Ascending aorta (tissue), 2 donors: ENCODE measurements at regions not wholly inside any gene's neighbourhood (a gene's known extent, or its start where the extent isn't known, plus 50 kb on each side); places are given as distances from the start of the nearest gene placed in this dataset.

Experiments used
- DNase-seq, 2 donors: peaks; one replicate each; pipeline ENCODE4 v3.0.0-alpha.2; 2019; ENCODE audit warnings: low spot score in 2 of 2
- H3K27ac ChIP-seq, 2 donors: fragments of 200-600 bp; sonication (generic); one replicate each; pipeline ENCODE4 v1.5.1; 2016 to 2017; ENCODE audit warnings: mild to moderate bottlenecking in 1 of 2
- H3K27me3 ChIP-seq: fragments of 200-600 bp; sonication (generic); one replicate; pipeline ENCODE4 v1.5.1; 2017
- H3K36me3 ChIP-seq, 2 donors: fragments of 200-600 bp; sonication (generic); one replicate each; pipeline ENCODE4 v1.5.1; 2016
- H3K4me1 ChIP-seq, 2 donors: fragments of 200-600 bp; sonication (generic); one replicate each; pipeline ENCODE4 v1.5.1; 2016 to 2017; ENCODE audit warnings: mild to moderate bottlenecking in 1 of 2
- H3K4me3 ChIP-seq, 2 donors: fragments of 200-600 bp; sonication (generic); one replicate each; pipeline ENCODE4 v1.5.1; 2016 to 2017; ENCODE audit warnings: mild to moderate bottlenecking in 1 of 2
- H3K9me3 ChIP-seq, 2 donors: fragments of 200-600 bp; sonication (generic); one replicate each; pipeline ENCODE4 v1.5.1; 2016
- CTCF ChIP-seq, 3 experiments: fragments of 200-600 bp in 2 of 3; fragments of 450-650 bp in 1 of 3; sonication (generic) in 2 of 3; IDR thresholded peaks; one replicate each; pipeline ENCODE4 v1.5.1; 2016 to 2019; ENCODE audit warnings: antibody characterized with exemption in 3 of 3, mild to moderate bottlenecking in 1 of 3, moderate library complexity in 1 of 3
- intact Hi-C: fragments of 100-400 bp; cut with DNase I; formaldehyde crosslinking; loops from one replicate; pipeline ENCODE4 v1.15.1; 2023

GRCh38 chr13:52906122-52906903, 57.9 kb upstream of the PCDH8 start:
- Histone ChIP-seq H3K9me3 (no peaks in the 10 kb centered on the region), H3K27me3 (no peaks in the 10 kb centered on the region), H3K27ac (no peak overlapping the region), H3K4me1 (no peaks in the 10 kb centered on the region), H3K36me3 (no peaks in the 10 kb centered on the region), H3K4me3 (no peak overlapping the region)
- no peak for DNase-seq
- intact Hi-C loops: no loop called here
- TF ChIP-seq CTCF (IDR thresholded peaks at IDR 0.05): no peak

- Histone ChIP-seq H3K27me3 (no peaks in the 10 kb centered on the region), H3K9me3 (no peaks in the 10 kb centered on the region), H3K27ac (no peak overlapping the region), H3K4me3 (no peak overlapping the region), H3K36me3 (no peaks in the 10 kb centered on the region), H3K4me1 (no peaks in the 10 kb centered on the region)
- DNase-seq: no peak
- TF ChIP-seq CTCF (IDR thresholded peaks at IDR 0.05): no peak
- intact Hi-C loops: no loop called here
These were observed 57.3 kb upstream of the PCDH8 start for GRCh38 chr13:52905701-52906100.

DNA sequence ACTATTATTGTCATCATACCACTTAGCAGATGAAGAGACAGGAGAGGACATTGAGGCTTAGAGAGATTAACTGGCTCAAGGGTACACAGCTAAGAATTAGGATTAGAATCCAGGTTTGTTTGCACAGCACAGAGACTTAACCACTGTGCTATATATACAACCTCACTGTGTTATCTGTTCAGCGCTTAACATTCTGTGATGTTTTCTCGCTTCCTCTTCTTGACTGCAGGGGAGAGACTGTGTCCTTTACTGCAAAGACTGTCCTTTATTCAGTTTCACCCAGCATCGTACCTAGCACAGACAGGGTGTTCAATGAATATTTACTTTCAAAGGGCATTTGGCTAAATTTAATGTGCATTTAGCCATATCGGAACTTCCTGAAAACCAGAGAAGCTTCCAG, 54.9 kb upstream of the PCDH8 start:
- Histone ChIP-seq H3K4me3 (no peak overlapping the region), H3K27ac (no peak overlapping the region), H3K36me3 (no peaks in the 10 kb centered on the region), H3K4me1 (no peaks in the 10 kb centered on the region), H3K27me3 (no peaks in the 10 kb centered on the region), H3K9me3 (no peaks in the 10 kb centered on the region)
- intact Hi-C loops: no loop called here
- TF ChIP-seq CTCF (IDR thresholded peaks at IDR 0.05): no peak
- DNase-seq: no peak

GRCh38 chr13:52899206-52899605, 50.8 kb upstream of the PCDH8 start:
- Histone ChIP-seq H3K27me3 (no peaks in the 10 kb centered on the region), H3K4me1 (no peaks in the 10 kb centered on the region), H3K4me3 (no peak overlapping the region), H3K36me3 (no peaks in the 10 kb centered on the region), H3K9me3 (no peaks in the 10 kb centered on the region), H3K27ac (no peak overlapping the region)
- intact Hi-C loops: no loop called here
- DNase-seq: no peak
- no peak for TF ChIP-seq CTCF (IDR thresholded peaks at IDR 0.05)
